ENCODE measurements at regions not wholly inside any gene's neighbourhood (a gene's known extent, or its start where the extent isn't known, plus 50 kb on each side); places are given as distances from the start of the nearest gene placed in this dataset.

DNA sequence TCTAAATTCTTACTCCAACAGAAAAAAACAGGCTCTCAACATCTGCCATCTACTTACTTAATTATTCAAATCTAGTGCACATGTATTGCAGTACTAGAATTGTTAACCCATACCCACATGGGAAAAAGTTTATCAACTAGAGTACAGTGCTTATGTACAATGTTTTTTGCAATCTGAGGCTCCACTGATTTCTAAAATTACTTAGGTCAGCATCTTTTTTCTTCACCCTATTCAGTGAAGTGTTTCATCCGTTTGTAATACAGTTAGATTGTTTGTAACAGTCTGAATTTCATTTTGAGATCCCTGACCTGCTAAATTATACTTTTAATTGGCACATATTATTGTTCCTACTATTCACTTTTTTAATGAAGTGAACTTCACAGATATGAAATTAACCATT lies 402.2 kb downstream of the FOXA2 start:
- DNase-seq (ENCODE audit: extremely low spot score, insufficient read length, low read depth) (no peak), FAIRE-seq (no peak)

DNA sequence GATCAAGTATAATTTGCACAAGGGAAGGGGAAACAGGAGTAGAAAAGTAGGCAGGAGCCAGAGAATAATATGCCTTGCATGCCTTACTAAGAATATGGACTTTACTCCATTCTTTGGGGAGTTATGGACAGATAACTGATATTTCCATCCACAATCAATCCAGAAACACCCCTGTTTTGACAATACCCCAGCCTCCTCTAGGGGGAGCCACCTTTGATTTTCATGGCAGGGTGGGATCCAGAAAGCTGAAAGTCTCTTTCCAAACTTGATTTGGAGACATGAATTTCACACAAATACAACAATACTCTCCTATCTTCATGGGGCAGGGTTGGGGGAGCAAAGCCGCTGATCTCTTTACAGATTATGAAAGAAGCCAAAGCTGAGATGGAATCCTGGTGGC lies 404.1 kb downstream of the FOXA2 start:
- DNase-seq (ENCODE audit: extremely low spot score, insufficient read length, low read depth): no peak
- no peak for FAIRE-seq

DNA sequence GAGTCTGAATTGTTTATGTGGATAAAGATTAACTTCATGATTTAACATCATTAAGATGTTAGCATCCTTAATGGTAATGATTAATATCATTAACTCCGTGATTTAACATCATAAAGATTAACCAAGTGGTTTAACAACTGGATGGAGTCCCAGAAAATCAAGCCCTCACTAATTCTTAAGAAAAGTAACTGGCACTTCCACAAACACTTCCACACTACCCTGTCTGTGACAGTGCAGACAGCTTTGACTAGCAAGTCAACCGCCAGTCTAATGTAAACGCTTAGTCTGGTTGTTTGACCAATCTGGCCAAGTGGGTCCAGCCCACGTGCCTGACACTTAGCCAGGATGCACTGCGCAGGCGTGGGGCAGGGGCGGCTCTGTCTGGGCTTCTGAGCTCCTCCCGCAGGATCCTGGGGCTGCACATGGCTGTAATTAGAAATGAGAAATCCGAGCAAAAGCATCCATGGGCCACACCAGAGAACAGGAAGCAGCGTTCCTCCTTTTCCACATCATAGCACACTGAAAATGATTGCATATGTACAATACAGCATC lies 424.2 kb downstream of the FOXA2 start:
- DNase-seq (ENCODE audit: extremely low spot score, insufficient read length, low read depth): no peak
- no peak for FAIRE-seq

DNA sequence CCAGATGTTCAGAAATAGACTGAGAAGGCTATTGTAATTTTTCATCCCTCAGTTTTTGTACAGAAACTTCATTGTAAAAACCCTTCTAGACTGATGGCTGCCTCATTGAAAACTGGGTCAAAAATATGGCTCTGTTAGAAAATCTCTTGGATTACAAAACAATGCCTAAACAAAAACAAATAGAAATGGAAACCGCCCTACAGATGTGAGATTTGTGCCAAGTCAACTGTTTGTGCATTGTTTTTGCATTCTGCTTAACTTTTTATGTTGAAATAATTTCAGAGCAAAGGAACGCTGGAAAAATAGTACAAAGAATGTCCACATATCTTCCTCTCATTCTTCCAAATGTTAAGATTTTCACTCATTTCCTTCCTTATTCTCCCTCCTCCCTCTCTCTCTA lies 425.1 kb downstream of the FOXA2 start:
- DNase-seq (ENCODE audit: extremely low spot score, insufficient read length, low read depth): no peak
- no peak for FAIRE-seq

DNA sequence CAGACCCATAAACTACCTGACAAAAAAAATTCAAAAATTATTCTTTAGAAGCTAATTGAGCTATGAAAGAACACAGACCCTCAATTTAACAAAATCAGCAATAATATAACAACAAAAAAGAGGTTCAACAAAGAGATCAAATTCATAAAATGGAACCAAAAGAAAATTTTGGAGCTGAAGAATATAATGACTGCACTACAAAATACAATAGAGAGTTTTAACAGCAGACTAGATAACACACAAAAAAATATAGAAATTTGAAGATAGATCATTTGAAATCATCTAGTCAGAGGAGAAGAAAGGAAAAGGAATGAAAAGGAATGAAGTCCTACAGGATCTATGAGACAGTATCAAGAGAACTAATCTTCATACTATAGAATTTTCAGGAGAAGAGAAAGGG lies 422.1 kb downstream of the PAX1 start:
- FAIRE-seq (no peak), DNase-seq (ENCODE audit: extremely low spot score, insufficient read length, low read depth) (no peak)

DNA sequence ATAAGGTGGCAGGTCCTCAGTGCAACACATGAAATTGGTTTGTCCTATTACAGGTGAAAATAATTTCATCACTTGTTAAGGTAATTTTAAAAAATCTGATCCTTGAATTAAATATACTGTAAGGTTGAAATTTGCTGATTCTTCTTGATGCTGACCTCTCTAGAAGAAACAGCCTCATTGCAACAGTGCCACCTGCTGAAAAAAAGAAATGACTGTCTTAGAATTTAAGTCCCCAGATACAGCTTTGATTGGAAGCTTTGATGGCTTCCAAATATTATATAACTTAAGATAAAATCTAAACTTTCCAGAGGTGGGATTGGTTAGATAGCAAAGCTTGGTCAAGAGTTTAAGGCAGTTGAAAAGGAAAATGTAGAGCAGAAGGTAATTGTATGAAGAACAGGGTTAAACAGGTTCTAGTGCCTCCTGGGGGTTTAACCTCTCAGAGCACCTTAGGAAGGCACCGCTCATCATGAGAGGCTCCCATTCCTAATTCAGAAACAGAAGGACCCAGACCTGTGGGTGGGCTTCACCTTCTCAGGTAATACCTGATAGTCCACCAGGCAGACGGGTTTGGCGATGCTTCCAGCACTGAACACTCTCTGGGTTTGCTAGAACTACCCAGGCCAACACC lies 401.0 kb downstream of the PAX1 start:
- no peak for FAIRE-seq
- DNase-seq (ENCODE audit: extremely low spot score, insufficient read length, low read depth): no peak

DNA sequence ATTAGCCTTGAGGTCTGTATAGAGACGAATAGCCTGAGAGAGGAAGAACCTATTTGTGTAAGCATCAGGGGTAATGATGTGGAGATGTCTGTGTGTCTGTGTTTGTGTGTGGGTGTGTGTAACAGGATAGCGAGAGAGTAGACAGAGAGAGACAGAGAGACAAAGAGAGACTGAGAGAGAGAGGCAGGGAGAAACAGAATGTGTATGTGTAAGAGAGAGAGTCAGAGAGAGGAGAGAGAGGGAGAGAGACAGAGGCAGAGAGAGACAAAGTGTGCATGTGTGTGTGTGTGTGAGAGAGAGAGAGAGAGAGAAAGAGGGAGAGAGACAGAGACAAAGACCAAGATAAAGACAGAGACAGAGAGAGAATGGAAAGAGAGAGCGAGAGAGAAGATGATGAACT lies 396.1 kb downstream of the PAX1 start:
- DNase-seq (ENCODE audit: extremely low spot score, insufficient read length, low read depth): no peak
- FAIRE-seq: no peak

DNA sequence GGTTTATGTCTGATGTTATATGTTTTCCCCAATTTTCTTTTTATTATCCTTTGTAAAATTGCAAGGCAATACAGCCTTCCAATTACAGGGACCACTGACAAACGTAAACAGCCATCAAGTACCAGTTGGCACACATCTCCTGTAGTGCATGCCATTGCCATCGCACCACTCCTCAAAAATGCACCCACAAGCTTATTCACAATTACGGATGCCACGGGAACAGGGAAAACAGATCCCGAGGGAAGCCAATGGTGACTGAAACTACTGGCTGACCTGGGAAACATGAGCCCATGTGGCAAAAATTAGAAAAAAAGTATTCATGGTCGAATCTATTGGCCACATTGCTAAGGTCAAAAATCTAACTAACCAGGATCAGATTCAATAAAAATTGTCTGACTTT lies 395.2 kb downstream of the PAX1 start:
- DNase-seq (ENCODE audit: extremely low spot score, insufficient read length, low read depth) (no peak), FAIRE-seq (no peak)

DNA sequence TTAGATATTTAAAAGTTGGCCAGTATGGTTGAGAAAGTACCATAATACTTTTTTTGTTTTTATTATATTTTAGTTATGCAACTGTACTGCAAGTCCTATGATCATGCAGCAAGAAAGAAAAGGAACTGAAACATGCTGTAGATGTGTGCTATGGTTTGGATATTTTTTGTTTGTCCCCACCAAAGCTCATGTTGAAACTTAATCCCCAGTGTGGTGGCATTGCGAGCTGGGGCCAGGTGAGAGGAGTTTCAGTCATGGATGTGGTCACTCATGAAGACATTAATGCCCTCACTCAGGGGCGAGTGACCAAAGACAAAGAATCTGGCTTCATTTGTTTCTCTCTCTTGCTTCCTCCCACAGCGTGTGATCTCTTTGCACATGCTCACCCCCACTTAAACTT lies 393.9 kb downstream of the PAX1 start:
- DNase-seq (ENCODE audit: extremely low spot score, insufficient read length, low read depth): no peak
- FAIRE-seq: no peak

DNA sequence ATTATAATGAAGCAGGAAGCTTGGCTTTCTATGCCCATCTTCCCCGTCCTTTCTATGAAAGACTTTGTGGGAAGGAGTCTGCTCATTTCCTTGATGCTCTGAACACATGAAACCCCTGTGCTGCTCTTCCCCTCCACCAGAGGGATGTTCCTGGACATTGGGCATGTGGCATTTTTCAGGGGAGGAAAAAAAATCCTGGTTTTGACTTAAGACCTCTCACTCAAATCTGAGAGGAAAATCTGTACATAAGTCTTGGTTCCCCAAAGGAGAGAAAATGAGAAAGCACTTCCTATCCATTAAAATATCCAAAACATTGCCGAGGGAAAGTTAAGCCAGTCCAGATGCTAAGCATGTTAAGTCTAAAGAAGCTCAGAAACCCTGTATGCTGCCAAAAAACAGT lies 393.0 kb downstream of the PAX1 start:
- DNase-seq (ENCODE audit: extremely low spot score, insufficient read length, low read depth) (no peak), FAIRE-seq (no peak)

DNA sequence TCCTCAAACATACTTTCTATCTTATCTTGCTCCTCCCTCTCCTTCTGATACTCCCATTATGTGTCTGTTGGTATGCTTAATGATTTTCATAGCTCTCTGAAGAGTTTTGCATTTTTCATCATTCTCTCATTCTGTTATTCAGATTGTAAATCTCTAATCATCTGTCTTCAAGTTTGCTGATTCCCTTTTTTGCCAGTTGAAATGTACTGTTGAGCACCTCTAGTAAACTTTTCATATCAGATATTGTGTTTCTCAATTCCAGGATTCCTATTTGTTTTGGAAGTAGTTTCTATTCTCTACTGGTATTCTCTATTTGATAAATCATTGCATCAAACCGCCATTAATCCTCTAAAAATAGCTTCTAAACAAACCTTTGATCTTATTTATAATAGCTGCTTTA lies 387.7 kb downstream of the PAX1 start:
- FAIRE-seq: no peak
- DNase-seq (ENCODE audit: extremely low spot score, insufficient read length, low read depth): no peak

DNA sequence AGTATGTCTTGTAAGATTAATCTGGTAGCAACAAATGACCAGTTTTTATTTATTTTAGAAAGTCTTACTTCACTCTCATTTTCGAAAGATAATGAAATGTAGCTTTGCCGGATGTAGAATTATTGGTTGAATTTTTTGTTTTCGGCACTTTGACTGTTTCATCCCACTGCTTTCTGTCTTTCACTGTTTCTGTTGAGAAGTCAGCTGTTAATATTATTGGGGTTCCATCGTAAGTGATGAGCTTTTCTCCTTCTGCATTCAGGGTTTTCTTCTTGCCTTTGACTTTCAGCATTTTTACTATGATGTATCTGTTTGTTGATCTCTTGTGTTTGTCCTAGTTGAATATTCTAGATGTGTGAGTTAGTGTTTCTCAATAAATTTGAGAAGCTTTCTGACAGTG lies 383.4 kb downstream of the PAX1 start:
- FAIRE-seq: no peak
- DNase-seq (ENCODE audit: extremely low spot score, insufficient read length, low read depth): no peak

DNA sequence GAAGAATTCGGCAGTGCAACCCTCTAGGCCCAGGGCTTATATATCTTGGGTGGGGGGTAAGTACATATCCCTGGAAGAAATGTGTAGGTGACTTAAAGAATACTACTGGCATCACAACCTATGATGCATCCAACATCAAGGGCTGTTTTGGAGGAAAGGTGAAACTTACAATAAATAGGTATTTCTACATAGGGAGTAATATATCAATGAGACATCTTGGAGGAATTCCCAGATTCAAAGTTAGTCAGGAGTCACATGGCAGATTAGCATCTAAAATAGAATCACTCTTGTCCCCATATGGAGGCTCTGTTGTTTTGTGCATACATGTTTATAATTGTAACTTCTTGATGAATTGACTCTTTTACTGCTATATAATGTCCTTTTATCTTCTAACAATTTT lies 375.5 kb downstream of the PAX1 start:
- FAIRE-seq: no peak
- DNase-seq (ENCODE audit: extremely low spot score, insufficient read length, low read depth): no peak

DNA sequence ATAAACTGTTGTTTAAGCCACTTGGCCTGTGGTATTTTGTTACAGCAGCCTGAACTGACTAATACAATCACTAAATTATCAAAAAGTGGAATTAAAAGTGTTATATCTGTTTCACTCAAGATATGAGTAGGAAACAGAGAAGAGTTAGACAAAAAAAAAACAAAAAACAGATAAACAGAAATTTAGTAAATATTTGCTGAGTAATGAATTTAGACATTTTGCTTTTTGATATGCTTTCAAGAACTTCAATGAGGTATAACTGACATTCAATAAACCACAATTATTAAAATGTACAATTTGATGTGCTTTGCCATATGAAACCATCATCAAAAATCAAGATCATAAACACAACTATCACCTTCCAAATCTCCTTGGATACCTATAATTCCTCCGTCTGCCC lies 369.2 kb downstream of the PAX1 start:
- no peak for FAIRE-seq
- DNase-seq (ENCODE audit: extremely low spot score, insufficient read length, low read depth): no peak

DNA sequence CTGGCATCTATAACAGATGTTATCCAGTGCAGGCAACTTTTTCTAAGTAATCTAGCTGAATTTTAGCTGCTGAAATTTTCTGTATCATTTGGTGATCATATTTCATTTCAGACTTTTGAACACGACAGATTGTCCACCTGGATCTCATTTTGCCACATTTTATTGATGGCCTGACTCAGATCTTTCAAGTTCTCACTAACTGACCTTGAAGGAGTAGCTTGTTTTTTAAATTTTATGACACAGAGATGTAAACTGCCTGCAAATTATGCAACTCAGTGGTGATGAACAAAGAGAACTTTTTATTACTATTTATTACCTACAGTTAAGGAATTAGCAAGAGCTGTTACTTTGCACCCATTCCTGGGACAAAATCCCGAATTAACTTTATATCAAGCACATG lies 366.4 kb downstream of the PAX1 start:
- DNase-seq (ENCODE audit: extremely low spot score, insufficient read length, low read depth): no peak
- FAIRE-seq: no peak

DNA sequence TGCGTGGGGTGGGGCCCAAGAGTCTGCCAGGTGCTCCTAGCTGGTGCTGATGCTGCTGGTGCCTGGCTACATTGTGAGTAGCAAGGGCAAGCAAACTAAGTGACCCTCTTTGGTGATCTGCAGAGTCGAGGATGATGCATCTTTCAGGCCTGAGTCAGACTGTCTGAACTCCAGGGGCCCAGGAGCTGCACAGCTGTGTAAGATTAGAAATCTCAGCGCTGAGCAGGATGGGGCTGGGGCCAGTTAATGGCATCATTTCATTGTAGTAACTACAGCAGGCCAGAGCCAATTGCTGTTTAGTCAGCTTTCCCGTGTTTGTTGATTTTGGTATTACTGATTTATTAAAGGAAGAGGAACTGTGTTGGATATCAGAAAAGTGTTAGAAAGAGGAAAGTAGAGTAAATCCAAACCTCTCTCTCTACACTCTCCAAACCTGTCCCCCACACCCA lies 365.2 kb downstream of the PAX1 start:
- DNase-seq (ENCODE audit: extremely low spot score, insufficient read length, low read depth) (no peak), FAIRE-seq (no peak)

DNA sequence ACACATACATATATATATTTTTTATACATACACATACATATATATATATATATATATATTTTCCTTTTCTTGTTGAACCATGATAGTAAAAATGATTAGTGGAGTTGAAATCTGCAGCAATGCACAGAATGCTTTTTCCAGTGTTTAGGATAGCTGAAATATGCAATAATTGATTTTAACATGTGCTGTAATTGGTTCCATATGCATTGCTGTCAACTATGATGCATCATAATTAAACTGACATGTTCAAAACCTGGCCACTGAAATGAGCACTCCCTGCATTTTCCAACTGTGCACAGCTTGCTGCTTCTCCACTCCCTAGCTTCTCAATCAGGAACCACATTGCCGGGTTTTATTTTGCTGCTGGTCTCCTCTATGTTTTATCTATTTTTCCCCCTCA lies 358.3 kb downstream of the PAX1 start:
- FAIRE-seq: no peak
- DNase-seq (ENCODE audit: extremely low spot score, insufficient read length, low read depth): no peak

DNA sequence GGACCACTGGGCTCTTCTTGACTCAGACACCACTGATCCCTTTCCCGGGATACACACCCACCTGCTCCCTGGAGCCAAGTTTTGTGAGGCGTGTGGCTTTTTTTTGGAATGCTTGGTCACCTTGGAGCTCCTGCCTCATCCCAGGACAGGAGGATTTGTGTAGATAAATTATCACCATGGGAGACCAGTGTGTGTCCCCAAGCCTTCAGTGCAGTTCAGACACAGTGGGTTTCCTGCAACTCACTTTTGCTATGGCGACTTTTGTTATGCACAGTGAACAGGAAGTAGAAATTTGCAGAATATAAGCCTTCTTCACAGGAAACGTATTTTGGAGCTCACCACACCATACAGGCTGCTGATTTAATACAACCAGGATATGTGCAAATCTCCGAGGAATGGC lies 357.4 kb downstream of the PAX1 start:
- FAIRE-seq (no peak), DNase-seq (ENCODE audit: extremely low spot score, insufficient read length, low read depth) (no peak)

DNA sequence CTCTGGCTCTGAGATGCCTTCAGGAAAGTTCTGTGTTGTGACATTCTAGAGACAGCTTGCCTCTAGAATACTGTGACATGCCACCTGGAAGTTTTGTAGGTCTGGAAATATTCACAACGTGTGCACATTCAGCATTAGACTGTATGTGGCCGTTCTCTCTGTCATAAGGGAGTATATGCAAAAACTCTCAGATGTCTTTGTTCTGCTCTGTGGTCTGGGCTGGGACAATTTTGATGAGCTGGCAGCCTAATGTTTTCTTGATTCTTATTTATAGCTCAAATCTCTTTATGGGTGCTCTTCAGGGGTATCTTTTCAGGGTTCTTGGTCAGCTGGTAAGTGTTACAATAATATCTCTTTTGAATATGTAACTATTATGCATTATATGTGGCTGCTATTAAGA lies 355.1 kb downstream of the PAX1 start:
- DNase-seq (ENCODE audit: extremely low spot score, insufficient read length, low read depth): no peak
- no peak for FAIRE-seq

DNA sequence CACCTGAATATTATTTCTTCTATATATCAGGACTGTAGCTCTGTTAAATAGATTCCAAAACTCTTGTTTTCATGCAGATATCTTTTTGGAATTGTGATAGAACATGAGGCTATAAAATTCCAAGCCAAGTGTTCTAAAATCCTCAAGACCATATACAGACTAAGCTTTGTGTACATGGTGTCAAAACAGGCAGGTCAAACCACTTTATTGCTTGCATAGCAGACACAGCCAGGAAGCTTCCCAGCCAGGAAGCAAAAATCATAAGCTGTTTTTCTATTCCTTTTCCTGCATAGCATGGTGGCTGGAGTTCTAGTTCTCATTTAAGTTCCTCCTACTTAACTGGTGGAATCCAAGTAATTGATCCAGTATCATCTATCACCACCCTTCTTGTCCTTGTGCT lies 353.3 kb downstream of the PAX1 start:
- DNase-seq (ENCODE audit: extremely low spot score, insufficient read length, low read depth) (no peak), FAIRE-seq (no peak)

DNA sequence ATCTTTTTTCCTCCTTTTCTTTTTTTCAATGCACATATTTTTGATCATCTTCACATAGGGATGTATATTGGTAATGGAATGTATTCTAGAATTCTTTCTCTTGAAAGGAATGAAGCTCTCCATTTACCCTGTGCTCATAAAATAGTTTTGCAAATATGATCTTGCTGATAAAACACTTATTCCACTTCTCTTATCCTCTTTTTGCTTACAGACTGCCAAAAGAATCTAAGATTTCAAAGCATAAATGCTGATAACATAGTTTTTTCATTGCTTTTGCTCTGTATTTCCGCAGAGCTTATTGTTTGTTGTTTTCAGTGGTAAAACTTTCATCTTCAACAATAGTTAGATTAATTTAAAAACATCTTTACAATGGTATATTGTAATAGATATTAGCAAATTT lies 350.5 kb downstream of the PAX1 start:
- no peak for DNase-seq (ENCODE audit: extremely low spot score, insufficient read length, low read depth)
- no peak for FAIRE-seq

DNA sequence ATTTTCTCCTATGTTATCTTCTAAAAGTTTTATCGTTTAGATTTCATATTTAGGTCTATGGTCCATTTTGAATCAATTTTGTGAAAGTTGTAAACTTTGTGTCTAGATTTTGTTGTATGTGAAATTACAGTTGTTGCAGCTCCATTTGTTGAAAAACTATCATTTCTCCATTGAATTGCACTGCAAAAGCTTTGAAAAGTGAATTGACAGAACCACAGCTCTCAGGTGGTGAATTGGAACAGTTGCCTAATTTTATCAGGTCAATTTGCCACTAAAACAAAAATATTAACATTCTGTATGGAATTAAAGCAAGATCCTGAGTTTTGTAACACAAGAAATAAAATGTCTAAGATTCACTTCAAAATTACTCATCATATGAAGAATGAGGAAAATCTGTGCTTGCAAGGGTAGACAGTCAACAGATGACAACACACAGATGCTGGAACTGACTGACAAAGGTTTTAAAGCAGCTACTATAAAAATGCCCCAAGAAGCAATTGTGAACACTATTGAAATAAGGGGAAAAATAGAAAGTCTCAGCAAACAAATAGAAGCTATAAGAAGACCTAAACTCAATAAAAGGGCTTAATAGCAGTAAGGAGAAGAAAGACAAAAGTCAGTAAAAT lies 346.7 kb downstream of the PAX1 start:
- FAIRE-seq: no peak
- DNase-seq (ENCODE audit: extremely low spot score, insufficient read length, low read depth): no peak

Measured in GM18507 (cell line).